OCI-LY7 (cell line): ENCODE measurements at regions not wholly inside any gene's neighbourhood (a gene's known extent, or its start where the extent isn't known, plus 50 kb on each side); places are given as distances from the start of the nearest gene placed in this dataset.
"Not testable (repeated sequence)": the region's sequence is repeated elsewhere in the genome, so short reads cannot be mapped to it uniquely, and the experiment has no call there.

ENCODE experiments used
- BruUV-seq: library from RNA; stranded (reverse); fragments of 400-500 nt; replicated peaks from 2 replicates; lab custom pipeline; 2021; lab: Mats Ljungman, UMichigan
- CTCF ChIA-PET: fragments of 300-600 bp; sonication (Branson Sonifier 250); formaldehyde crosslinking; loops from one replicate; lab custom pipeline; 2022; ENCODE audit warnings: antibody characterized with exemption; ENCODE audit not compliant: unreplicated experiment; lab: Charles Lee
- POLR2A ChIA-PET: fragments of 300-600 bp; sonication (Branson Sonifier 250); formaldehyde crosslinking; loops from one replicate; lab custom pipeline; 2022; ENCODE audit warnings: antibody characterized with exemption; lab: Charles Lee
- DNase-seq: peaks from one replicate; pipeline ENCODE4 v3.0.0-alpha.2; 2015; ENCODE audit warnings: low spot score
- H2AFZ ChIP-seq: fragments of 200-600 bp; sonication (generic), shearing (Covaris generic); 2 replicates; pipeline ENCODE4 v1.6.1; 2014; ENCODE audit warnings: mild to moderate bottlenecking, antibody characterized with exemption, low read length, moderate library complexity
- H3K27ac ChIP-seq: fragments of 200-600 bp; sonication (generic); 2 replicates; pipeline ENCODE4 v1.5.1; 2014; ENCODE audit warnings: mixed run types, low read depth, mild to moderate bottlenecking, moderate library complexity, low read length, inconsistent platforms; ENCODE audit not compliant: poor library complexity, severe bottlenecking
- H3K36me3 ChIP-seq: fragments of 200-600 bp; sonication (generic); 2 replicates; pipeline ENCODE4 v1.6.1; 2014; ENCODE audit warnings: mild to moderate bottlenecking, antibody characterized with exemption, low read length, moderate library complexity, mixed read lengths; ENCODE audit not compliant: insufficient read depth
- H3K4me1 ChIP-seq: fragments of 200-600 bp; sonication (generic); 2 replicates; pipeline ENCODE4 v1.5.1; 2014; ENCODE audit warnings: mild to moderate bottlenecking, low read length; ENCODE audit not compliant: insufficient read depth, poor library complexity, severe bottlenecking
- H3K4me2 ChIP-seq: fragments of 200-600 bp; sonication (generic); 2 replicates; pipeline ENCODE4 v1.6.1; 2014; ENCODE audit warnings: mild to moderate bottlenecking, low read length
- H3K4me3 ChIP-seq: fragments of 200-600 bp; sonication (generic); 2 replicates; pipeline ENCODE4 v1.5.1; 2014; ENCODE audit warnings: mild to moderate bottlenecking, low read depth, low read length; ENCODE audit not compliant: poor library complexity, severe bottlenecking
- H3K79me2 ChIP-seq: fragments of 200-600 bp; sonication (generic); 2 replicates; pipeline ENCODE4 v1.6.1; 2016; ENCODE audit warnings: low read depth, mild to moderate bottlenecking, low read length, moderate library complexity, mixed read lengths; ENCODE audit not compliant: insufficient read depth
- H3K9me2 ChIP-seq: fragments of 200-600 bp; sonication (generic); 2 replicates; pipeline ENCODE4 v1.6.1; 2016; ENCODE audit warnings: mild to moderate bottlenecking, low read length, mixed read lengths; ENCODE audit not compliant: insufficient read depth
- H3K9me3 ChIP-seq: fragments of 200-600 bp; sonication (generic); 2 replicates; pipeline ENCODE4 v1.6.1; 2014; ENCODE audit warnings: mild to moderate bottlenecking, mixed run types, low read length, mixed read lengths
- H4K20me1 ChIP-seq: fragments of 200-600 bp; sonication (generic); 2 replicates; pipeline ENCODE4 v1.6.1; 2014; ENCODE audit warnings: mild to moderate bottlenecking, antibody characterized with exemption, low read length, moderate library complexity, mixed read lengths; ENCODE audit not compliant: insufficient read depth
- EZH2phosphoT487 ChIP-seq: fragments of 200-600 bp; sonication (generic); IDR thresholded peaks from 2 replicates; pipeline ENCODE4 v1.6.1; 2018; ENCODE audit warnings: low read depth, borderline replicate concordance, mild to moderate bottlenecking, mixed run types, antibody characterized with exemption, low read length, moderate library complexity, mixed read lengths
- intact Hi-C: fragments of 100-400 bp; cut with micrococcal nuclease; formaldehyde crosslinking; loops from one replicate; pipeline ENCODE4 v1.10.0; 2022; ENCODE audit not compliant: unreplicated experiment
- TF ChIP-seq, protein P1 (sequence below): fragments of 200-600 bp; sonication (generic); conservative IDR thresholded peaks from 2 replicates; pipeline ENCODE4 v1.5.1; 2014; ENCODE audit warnings: mild to moderate bottlenecking, antibody characterized with exemption, low read length, moderate library complexity, mixed read lengths

DNA sequence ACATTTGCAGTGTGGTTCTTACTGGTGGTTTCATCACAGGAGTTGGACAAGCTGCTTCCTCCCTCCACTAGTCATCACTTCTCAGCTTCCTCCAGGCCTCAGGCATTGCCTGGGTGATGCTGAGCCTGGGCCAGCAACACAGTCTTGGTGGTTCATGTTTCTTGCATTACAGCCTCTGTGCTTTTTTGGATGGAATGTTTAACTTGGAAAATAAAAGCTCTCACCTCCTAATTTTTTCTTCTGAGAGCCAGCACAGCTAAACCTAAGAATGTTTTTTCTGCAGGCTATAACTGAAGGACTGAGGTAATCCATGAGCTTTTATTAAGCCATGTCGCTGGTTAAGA, 66.1 kb upstream of the RHOU start:
- POLR2A ChIA-PET: interaction anchor here (0.5 kb wide), 1 partner anchor 57 kb away, joined by 3 read pairs; no protein-coding TSS in a partner anchor
- CTCF ChIA-PET: no interaction called here
- Histone ChIP-seq H3K4me3 (no peak overlapping the region), H3K4me2 (no peak overlapping the region), H3K9me3 (no peaks in the 10 kb centered on the region), H3K36me3 (no peaks in the 10 kb centered on the region), H3K9me2 (no peaks in the 10 kb centered on the region), H4K20me1 (no peaks in the 10 kb centered on the region), H2AFZ (no peak overlapping the region), H3K79me2 (no peaks in the 10 kb centered on the region), H3K4me1 (no peaks in the 10 kb centered on the region), H3K27ac (no peak overlapping the region)
- no peak for DNase-seq
- intact Hi-C loops: no loop called here
- BruUV-seq: no TSS peak
- TF ChIP-seq, protein P1, sequence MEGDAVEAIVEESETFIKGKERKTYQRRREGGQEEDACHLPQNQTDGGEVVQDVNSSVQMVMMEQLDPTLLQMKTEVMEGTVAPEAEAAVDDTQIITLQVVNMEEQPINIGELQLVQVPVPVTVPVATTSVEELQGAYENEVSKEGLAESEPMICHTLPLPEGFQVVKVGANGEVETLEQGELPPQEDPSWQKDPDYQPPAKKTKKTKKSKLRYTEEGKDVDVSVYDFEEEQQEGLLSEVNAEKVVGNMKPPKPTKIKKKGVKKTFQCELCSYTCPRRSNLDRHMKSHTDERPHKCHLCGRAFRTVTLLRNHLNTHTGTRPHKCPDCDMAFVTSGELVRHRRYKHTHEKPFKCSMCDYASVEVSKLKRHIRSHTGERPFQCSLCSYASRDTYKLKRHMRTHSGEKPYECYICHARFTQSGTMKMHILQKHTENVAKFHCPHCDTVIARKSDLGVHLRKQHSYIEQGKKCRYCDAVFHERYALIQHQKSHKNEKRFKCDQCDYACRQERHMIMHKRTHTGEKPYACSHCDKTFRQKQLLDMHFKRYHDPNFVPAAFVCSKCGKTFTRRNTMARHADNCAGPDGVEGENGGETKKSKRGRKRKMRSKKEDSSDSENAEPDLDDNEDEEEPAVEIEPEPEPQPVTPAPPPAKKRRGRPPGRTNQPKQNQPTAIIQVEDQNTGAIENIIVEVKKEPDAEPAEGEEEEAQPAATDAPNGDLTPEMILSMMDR: no peak
- TF ChIP-seq EZH2phosphoT487: no peak

DNA sequence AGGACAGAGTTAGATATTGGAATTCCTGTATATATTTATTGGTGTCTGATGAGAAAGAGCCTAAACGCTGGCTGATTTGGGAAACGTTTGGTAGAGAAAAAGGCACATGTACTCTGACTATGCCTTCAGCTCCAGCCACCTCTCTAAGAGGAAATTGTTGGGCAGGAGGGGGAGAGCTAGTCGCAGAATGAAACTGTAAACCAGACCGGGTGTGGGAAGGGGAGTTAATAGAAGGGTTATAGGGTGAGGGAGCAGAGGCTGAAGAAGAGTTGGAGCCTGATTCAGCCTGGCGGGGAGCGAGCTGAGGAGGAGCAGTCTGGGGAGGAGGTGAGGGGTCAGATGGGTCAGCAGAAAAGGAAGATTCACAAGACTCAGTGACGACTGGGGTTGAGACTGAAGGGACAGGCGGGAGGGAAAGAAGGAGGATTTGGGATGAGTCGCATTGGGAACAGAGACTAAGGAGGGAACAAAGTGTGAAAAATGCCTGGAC, 54.2 kb upstream of the RHOU start:
- H3K36me3 ChIP-seq, H3K4me3 ChIP-seq, H4K20me1 ChIP-seq, CTCF ChIA-PET, H3K9me3 ChIP-seq, H3K27ac ChIP-seq, H3K79me2 ChIP-seq, H2AFZ ChIP-seq, H3K4me1 ChIP-seq, intact Hi-C loops, H3K4me2 ChIP-seq, DNase-seq, BruUV-seq, H3K9me2 ChIP-seq, POLR2A ChIA-PET: not testable (repeated sequence)

DNA sequence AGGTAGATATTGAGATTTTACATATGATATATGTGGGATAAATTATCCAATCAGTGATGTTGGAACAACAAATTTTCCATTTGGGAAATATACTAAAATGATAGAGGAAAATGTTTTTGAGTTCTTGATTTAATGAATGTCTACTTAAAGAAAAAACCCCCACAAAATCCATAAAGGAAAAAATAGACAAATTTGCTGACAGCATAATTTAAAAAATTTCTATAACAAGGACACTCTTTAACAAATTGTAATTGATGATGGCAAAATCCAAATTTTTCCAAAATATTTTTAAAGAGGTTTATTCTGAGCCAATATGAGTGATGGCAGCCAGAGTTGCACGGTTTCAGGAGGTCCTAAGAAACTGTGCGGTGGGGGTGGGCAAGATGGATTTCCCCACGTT, 51.9 kb upstream of the RHOU start:
- ChIA-PET POLR2A (no interaction called here), CTCF (no interaction called here)
- no peak for DNase-seq
- no peaks in the 10 kb centered on the region for H3K36me3 ChIP-seq
- H3K4me3 ChIP-seq: no peak overlapping the region
- BruUV-seq: no TSS peak
- H3K9me2 ChIP-seq: no peaks in the 10 kb centered on the region
- no peaks in the 10 kb centered on the region for H4K20me1 ChIP-seq
- no peaks in the 10 kb centered on the region for H3K4me1 ChIP-seq
- H2AFZ ChIP-seq: no peak overlapping the region
- no peak overlapping the region for H3K27ac ChIP-seq
- no peaks in the 10 kb centered on the region for H3K9me3 ChIP-seq
- no peak overlapping the region for H3K4me2 ChIP-seq
- intact Hi-C loops: no loop called here
- no peak for TF ChIP-seq EZH2phosphoT487
- TF ChIP-seq, protein P1: no peak
- no peaks in the 10 kb centered on the region for H3K79me2 ChIP-seq
